ENCODE measurements at regions not wholly inside any gene's neighbourhood (a gene's known extent, or its start where the extent isn't known, plus 50 kb on each side); places are given as distances from the start of the nearest gene placed in this dataset.

- no peak for TF ChIP-seq ZNF274 (IDR thresholded peaks at IDR 0.05; ENCODE audit: low read depth, low read length)
- TF ChIP-seq YY1 (IDR thresholded peaks at IDR 0.05; ENCODE audit: insufficient read depth, insufficient read length), result no peak
Measured at GRCh38 chr9:31590091-31590490, 794.4 kb upstream of the ACO1 start.

Data from NT2/D1 (cell line).